HEK293 (cell line): ENCODE measurements at regions not wholly inside any gene's neighbourhood (a gene's known extent, or its start where the extent isn't known, plus 50 kb on each side); places are given as distances from the start of the nearest gene placed in this dataset.
"Not testable (repeated sequence)": the region's sequence is repeated elsewhere in the genome, so short reads cannot be mapped to it uniquely, and the experiment has no call there.

Experiments used
- CTCF ChIA-PET: fragments of 350-600 bp; formaldehyde crosslinking; extraction: SDS; loops from one replicate; lab custom pipeline; 2021; ENCODE audit warnings: antibody characterized with exemption; lab: Yijun Ruan, JAX
- POLR2A ChIA-PET: fragments of 300-600 bp; formaldehyde crosslinking; extraction: SDS; loops from one replicate; lab custom pipeline; 2020; ENCODE audit warnings: antibody characterized with exemption, inconsistent platforms; lab: Yijun Ruan, JAX
- H3K27ac ChIP-seq: fragments of 200-500 bp; sonication (Bioruptor generic); 2 replicates; pipeline ENCODE4 v1.5.1; 2014; ENCODE audit warnings: low read depth, low read length, control low read depth, inconsistent platforms; ENCODE audit errors: extremely low read depth
- H3K36me3 ChIP-seq, 2 experiments: fragments of 200-500 bp in 1 of 2; sonication (Bioruptor generic) in 1 of 2; 1 replicate in 1 of 2; 2 replicates in 1 of 2; pipeline ENCODE4 v1.5.1; 2014 to 2017; ENCODE audit warnings: inconsistent platforms in 2 of 2, low read length in 2 of 2; ENCODE audit not compliant: control insufficient read depth in 2 of 2, insufficient read depth in 1 of 2
- H3K4me1 ChIP-seq: fragments of 200-500 bp; sonication (Bioruptor generic); 2 replicates; pipeline ENCODE4 v1.5.1; 2014; ENCODE audit warnings: mild to moderate bottlenecking, low read length, inconsistent platforms; ENCODE audit not compliant: control insufficient read depth, insufficient read depth
- H3K4me3 ChIP-seq: 2 replicates; pipeline ENCODE4 v1.5.1; 2011; ENCODE audit warnings: low read depth, mild to moderate bottlenecking, control low read depth, low read length, moderate library complexity
- H3K9me3 ChIP-seq: fragments of 200-500 bp; sonication (Bioruptor generic); 2 replicates; pipeline ENCODE4 v1.5.1; 2014; ENCODE audit warnings: low read depth, low read length, inconsistent platforms; ENCODE audit not compliant: control insufficient read depth, insufficient read depth
- GLIS2 ChIP-seq: fragments of 450-650 bp; formaldehyde crosslinking; IDR thresholded peaks from 2 replicates; pipeline ENCODE4 v1.5.1; 2016; ENCODE audit warnings: missing biosample characterization, missing genetic modification characterization
- ZNF670 ChIP-seq: fragments of 450-650 bp; formaldehyde crosslinking; IDR thresholded peaks from 2 replicates; pipeline ENCODE4 v1.5.1; 2016; ENCODE audit warnings: missing biosample characterization, missing genetic modification characterization, low read depth
- TF ChIP-seq, protein P1 (sequence below): fragments of 450-650 bp; formaldehyde crosslinking; IDR thresholded peaks from 2 replicates; pipeline ENCODE4 v1.5.1; 2016; ENCODE audit warnings: missing biosample characterization, missing genetic modification characterization
- TF ChIP-seq, protein P2 (sequence below): fragments of 450-650 bp; formaldehyde crosslinking; IDR thresholded peaks from 2 replicates; pipeline ENCODE4 v1.5.1; 2016; ENCODE audit warnings: missing biosample characterization, missing genetic modification characterization

DNA sequence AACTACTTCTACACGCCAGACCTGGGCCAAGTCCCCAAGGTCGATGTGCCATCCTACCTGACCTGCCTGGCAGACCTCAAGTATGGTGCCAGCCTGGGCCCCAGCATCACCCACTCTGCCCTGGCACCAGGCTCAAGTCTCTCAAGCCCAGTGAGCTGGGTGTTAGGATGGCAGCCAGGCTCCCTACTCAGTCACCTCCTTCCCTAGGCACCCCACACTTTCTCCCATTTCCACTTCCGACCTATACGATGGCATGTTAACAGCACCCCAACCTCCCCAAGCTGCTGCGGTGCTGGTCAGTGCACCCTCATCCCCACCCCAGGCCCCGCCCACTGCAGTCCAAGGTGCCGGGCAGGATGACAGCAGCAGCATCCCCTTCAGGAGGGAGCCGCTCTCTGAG lies 191.4 kb downstream of the KLRB1 start:
- H3K27ac ChIP-seq, H3K4me1 ChIP-seq, H3K4me3 ChIP-seq, POLR2A ChIA-PET, H3K9me3 ChIP-seq, CTCF ChIA-PET, H3K36me3 ChIP-seq: not testable (repeated sequence)
- TF ChIP-seq, protein P1, sequence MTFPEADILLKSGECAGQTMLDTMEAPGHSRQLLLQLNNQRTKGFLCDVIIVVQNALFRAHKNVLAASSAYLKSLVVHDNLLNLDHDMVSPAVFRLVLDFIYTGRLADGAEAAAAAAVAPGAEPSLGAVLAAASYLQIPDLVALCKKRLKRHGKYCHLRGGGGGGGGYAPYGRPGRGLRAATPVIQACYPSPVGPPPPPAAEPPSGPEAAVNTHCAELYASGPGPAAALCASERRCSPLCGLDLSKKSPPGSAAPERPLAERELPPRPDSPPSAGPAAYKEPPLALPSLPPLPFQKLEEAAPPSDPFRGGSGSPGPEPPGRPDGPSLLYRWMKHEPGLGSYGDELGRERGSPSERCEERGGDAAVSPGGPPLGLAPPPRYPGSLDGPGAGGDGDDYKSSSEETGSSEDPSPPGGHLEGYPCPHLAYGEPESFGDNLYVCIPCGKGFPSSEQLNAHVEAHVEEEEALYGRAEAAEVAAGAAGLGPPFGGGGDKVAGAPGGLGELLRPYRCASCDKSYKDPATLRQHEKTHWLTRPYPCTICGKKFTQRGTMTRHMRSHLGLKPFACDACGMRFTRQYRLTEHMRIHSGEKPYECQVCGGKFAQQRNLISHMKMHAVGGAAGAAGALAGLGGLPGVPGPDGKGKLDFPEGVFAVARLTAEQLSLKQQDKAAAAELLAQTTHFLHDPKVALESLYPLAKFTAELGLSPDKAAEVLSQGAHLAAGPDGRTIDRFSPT: peak; percentile 25; the same call in 1 of the 2 replicates

DNA sequence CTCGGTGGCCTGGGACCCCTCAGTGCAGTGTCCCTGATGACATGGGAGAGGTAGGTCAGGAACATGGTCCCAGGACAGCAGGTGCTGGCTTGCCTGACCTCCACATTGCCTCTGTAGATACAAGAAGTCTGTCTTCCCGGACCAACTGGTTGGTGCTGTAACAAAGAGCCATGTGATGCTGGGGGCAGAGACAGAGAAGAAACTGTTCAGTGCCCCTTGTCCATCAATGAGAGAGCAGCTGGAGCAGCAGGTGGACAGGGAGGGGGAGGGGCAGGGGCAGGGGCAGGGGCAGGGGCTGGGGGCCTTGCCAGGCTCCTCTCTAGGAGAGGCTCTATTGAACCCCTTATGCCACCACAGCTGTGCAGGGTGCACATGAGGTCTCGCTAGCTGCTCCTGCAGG lies 191.8 kb downstream of the KLRB1 start:
- H3K27ac ChIP-seq, POLR2A ChIA-PET, H3K4me3 ChIP-seq, H3K4me1 ChIP-seq, CTCF ChIA-PET, H3K9me3 ChIP-seq, H3K36me3 ChIP-seq: not testable (repeated sequence)

DNA sequence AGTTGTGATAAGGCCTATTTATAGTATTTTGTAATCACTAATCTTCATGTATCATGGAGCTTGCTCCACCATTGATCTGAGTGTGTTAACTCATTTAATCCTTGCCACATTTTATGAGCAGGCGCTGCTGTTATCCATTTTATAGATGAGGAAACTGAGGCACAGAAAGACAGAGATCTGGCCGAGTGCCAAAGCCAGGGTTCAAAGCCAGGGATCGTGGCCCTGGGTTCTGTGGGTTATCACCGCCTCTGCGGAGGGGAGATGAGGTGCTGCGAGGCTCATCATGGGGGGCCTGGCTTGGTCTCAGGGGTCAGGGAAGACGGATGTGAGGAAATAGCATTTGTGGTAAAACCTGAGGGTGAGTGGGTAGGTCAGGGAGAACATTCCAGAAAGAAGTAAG lies 193.9 kb downstream of the KLRB1 start:
- H3K4me3 ChIP-seq, H3K36me3 ChIP-seq, H3K9me3 ChIP-seq, H3K27ac ChIP-seq, POLR2A ChIA-PET, CTCF ChIA-PET, H3K4me1 ChIP-seq: not testable (repeated sequence)

DNA sequence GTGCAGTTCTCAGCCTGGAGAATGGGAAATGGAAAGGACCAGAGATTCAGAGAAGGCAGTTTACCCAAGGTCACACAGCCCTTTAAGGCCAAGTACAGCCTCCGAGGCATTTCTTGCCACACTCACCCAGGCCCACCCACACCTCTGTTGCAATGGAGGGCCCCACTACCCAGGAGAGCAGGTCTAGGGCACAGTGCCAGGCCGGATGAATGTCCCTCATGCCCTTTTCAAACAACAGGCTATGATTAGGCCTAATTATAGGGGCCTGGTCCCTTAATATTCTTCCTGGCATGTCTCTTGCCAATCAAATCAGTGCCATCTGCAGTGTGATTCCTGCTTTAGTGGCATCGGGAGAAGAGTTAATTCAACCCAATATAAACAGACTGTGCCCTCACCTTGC lies 195.3 kb downstream of the KLRB1 start:
- H3K4me1 ChIP-seq, H3K36me3 ChIP-seq, H3K27ac ChIP-seq, CTCF ChIA-PET, POLR2A ChIA-PET, H3K9me3 ChIP-seq, H3K4me3 ChIP-seq: not testable (repeated sequence)

DNA sequence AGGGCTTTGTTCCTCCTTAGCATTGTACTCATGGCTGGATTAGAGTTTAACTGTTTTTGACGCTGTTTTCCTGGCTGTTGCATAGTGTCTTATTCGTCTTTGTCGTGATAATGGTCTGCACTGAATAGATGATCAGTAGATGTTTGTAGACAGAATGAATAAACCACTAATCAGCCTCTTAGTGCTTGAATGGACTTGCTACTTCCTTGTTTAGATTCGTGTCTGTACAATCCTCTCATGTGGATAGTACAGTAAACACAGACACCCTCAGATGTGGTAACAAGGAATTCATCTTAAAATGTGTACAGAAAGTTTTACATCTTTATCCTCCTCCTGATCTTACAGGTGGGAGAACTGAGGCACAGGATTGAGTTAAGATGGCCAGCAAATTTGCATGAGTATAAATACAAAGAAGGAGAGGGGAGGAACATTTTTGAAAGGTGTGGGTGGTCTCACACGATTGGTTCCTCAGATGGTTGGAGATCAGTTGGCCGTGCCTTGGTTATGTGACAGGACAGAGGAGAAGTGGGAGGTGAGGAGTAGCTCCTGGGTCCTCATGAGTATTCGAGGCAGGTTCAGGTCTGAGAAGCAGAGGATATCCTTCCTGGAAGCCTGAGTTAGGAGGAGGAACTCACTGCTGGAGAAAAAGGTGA lies 196.0 kb downstream of the KLRB1 start:
- H3K36me3 ChIP-seq, H3K4me1 ChIP-seq, H3K4me3 ChIP-seq, H3K9me3 ChIP-seq, POLR2A ChIA-PET, H3K27ac ChIP-seq: not testable (repeated sequence)
- CTCF ChIA-PET: interaction anchor here (0.6 kb wide), 1 partner anchor 60 kb away, joined by 4 read pairs; no protein-coding TSS in a partner anchor

DNA sequence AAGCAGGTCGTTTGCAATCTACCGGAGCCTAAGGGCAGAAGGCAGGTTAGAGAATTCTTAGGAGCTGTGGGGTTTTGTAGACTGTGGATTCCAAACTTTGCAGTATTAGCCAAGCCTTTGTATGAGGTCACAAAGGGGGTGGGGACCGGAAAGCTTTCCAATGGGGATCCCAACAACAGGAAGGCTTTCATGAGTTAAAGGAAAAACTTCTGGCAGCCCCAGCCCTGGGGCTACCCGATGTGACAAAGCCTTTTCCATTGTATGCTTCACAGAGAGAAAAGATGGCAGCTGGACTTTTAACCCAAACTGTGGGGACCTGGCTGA lies 199.2 kb upstream of the PZP start:
- H3K9me3 ChIP-seq, H3K4me3 ChIP-seq, H3K36me3 ChIP-seq, H3K27ac ChIP-seq, POLR2A ChIA-PET, H3K4me1 ChIP-seq, CTCF ChIA-PET: not testable (repeated sequence)

DNA sequence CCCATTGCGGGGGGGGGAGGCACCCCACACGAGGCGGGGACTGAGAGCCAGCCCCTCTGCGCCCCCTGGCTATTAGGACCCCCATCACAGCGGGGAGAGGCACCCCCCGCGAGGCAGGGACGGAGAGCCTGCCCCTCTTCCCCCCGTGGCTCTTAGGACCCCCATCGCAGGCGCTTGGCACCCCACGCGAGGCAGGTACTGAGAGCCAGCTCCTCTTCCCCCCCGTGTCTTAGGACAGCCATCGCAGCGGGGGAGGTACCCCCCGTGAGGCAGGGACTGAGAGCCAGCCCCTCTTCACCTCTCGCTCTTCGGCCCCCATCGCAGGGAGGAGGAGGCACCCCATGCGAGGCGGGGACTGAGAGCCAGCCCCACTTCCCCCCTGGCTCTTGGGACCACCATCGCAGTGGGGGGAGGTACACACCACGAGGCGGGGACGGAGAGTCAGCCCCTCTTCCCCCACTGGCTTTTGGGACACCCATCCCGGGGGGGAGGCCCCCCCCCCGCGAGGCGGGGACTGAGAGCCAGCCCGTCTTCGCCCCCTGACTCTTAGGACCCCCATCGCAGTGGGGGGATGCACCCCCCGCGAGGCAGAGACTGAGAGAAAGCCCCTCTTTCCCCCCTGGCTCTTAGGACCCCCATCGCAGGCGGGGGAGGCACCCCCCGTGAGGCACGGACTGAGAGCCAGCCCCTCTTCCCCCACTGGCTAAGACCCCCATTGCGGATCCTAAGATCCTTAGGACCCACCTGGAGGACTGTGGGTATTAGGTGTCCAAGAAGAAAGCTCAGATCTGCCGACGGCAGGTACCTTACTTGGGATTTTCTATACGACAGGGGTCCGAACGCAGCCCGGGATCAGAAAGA lies 198.6 kb upstream of the PZP start:
- Histone ChIP-seq H3K9me3 (no peaks in the 10 kb centered on the region), H3K27ac (no peak overlapping the region), H3K36me3 (no peaks in the 10 kb centered on the region), H3K4me3 (no peak overlapping the region), H3K4me1 (no peaks in the 10 kb centered on the region)
- ChIA-PET POLR2A (no interaction called here), CTCF (no interaction called here)
- TF ChIP-seq, protein P2, sequence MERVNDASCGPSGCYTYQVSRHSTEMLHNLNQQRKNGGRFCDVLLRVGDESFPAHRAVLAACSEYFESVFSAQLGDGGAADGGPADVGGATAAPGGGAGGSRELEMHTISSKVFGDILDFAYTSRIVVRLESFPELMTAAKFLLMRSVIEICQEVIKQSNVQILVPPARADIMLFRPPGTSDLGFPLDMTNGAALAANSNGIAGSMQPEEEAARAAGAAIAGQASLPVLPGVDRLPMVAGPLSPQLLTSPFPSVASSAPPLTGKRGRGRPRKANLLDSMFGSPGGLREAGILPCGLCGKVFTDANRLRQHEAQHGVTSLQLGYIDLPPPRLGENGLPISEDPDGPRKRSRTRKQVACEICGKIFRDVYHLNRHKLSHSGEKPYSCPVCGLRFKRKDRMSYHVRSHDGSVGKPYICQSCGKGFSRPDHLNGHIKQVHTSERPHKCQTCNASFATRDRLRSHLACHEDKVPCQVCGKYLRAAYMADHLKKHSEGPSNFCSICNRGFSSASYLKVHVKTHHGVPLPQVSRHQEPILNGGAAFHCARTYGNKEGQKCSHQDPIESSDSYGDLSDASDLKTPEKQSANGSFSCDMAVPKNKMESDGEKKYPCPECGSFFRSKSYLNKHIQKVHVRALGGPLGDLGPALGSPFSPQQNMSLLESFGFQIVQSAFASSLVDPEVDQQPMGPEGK (tag by site-specific recombination): peak; percentile 16; the same call in 1 of the 2 replicates
- TF ChIP-seq GLIS2: peak; percentile 35; the same call in 1 of the 2 replicates
- TF ChIP-seq ZNF670 (tag by site-specific recombination): no peak
